ENCODE measurements at regions not wholly inside any gene's neighbourhood (a gene's known extent, or its start where the extent isn't known, plus 50 kb on each side); places are given as distances from the start of the nearest gene placed in this dataset.

DNA sequence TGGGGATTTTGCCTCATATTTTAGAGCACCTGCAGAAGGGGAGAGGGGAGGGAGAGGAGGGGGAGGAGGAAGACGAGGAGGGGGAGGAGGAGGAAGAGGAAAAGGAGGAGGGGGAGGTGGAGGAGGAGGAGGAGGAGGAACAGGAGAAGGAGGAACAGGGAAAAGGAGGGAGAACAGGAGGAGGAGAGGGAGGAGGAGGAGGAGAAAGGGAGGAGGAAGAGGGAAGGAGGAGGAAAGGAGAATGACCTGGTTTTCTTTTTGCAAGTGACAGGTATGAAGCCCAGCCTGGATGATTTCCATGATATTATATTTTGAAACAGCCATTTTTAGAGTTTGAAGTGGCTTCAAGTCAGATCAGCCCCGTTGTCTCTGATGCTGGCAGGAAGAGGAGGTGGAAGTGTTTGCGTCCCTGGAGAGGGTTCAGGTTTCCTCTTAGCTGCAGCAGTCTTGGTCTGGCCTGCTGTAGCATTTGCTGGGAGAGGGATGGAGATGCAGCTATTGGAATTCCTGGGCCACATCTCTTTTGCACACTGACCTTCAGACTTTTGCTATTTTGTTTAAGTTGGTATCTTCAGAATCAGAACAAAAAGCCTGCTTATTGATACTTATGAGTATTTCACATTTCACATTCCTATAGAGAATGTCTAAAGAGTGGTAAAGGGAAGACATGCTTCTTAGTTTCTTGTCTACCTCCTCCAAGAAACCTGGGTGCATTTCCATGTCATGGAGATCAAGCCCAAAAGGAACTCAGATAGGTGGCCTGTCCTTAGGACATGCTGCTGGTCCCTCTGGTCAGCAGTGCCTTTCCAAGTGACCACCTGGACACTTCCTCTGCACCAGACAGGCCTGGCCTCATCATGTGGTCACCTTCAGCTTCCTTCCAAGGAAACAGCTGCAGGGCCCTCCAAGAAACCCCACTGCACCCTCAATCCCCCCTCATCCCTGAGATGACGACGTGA is 54.3 kb upstream of the IYD start:
- Mint-ChIP-seq H3K4me3 (peak overlapping the region in 1 of 8 donors; percentile 27), H3K36me3 (no peaks in the 10 kb centered on the region), H3K4me1 (peaks cover 0 to 31% (median 5%) of the 10 kb centered on the region in 4 donors), H3K27ac (no peak overlapping the region), H3K9me3 (peaks cover 0 to 2% (median 0%) of the 10 kb centered on the region in 8 donors), H3K27me3 (peaks cover 7% of the 10 kb centered on the region in 2 donors)
- H3K9me3 ChIP-seq (ENCODE audit: control insufficient read depth in 1 of 2, low read length in 2 of 2), result no peaks in the 10 kb centered on the region
- ChIA-PET POLR2A (ENCODE audit: partially characterized antibody) (no interaction called here), CTCF (ENCODE audit: partially characterized antibody) (no interaction called here)
- H3K36me3 ChIP-seq (ENCODE audit: insufficient read depth, low read length), result no peaks in the 10 kb centered on the region
- H3K4me1 ChIP-seq (ENCODE audit: insufficient read depth, low read length), result no peaks in the 10 kb centered on the region
- no peak for DNase-seq
- no peaks in the 10 kb centered on the region for H3K27me3 ChIP-seq (ENCODE audit: insufficient read depth, low read length)
- H3K27ac ChIP-seq (ENCODE audit: low read depth, low read length), result no peak overlapping the region
- no peak overlapping the region for H3K4me3 ChIP-seq (ENCODE audit: low read length in 2 of 2)
- intact Hi-C loops (cut with micrococcal nuclease), result no loop called here

DNA sequence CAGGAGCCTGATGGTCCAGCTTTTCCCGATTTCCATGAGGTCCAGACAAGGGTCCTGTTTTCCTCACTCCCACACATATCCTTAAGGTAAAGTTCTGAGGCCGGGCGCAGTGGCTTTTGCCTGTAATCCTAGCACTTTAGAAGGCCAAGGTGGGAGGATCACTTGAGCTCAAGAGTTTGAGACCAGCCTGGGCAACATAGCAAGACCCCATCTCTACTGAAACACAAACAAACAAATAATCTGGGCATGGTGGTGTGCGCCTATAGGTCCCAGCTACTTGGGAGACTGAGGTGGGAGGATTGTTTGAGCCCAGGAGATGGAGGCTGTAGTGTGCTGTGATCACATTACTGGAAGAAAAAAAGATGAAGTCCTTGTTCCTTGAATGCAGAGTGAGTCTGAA is 53.2 kb upstream of the IYD start:
- DNase-seq, result no peak
- Mint-ChIP-seq H3K36me3 (no peaks in the 10 kb centered on the region), H3K9me3 (peaks cover 0 to 2% (median 0%) of the 10 kb centered on the region in 8 donors), H3K4me1 (peaks cover 0 to 24% (median 2%) of the 10 kb centered on the region in 4 donors), H3K27me3 (peaks cover 7% of the 10 kb centered on the region in 2 donors), H3K27ac (no peak overlapping the region), H3K4me3 (no peak overlapping the region)
- H3K4me3 ChIP-seq (ENCODE audit: low read length in 2 of 2), result no peak overlapping the region
- ChIA-PET POLR2A (ENCODE audit: partially characterized antibody) (no interaction called here), CTCF (ENCODE audit: partially characterized antibody) (no interaction called here)
- H3K36me3 ChIP-seq (ENCODE audit: insufficient read depth, low read length), result no peaks in the 10 kb centered on the region
- no peaks in the 10 kb centered on the region for H3K9me3 ChIP-seq (ENCODE audit: control insufficient read depth in 1 of 2, low read length in 2 of 2)
- intact Hi-C loops (cut with micrococcal nuclease), result no loop called here
- H3K4me1 ChIP-seq (ENCODE audit: insufficient read depth, low read length), result no peaks in the 10 kb centered on the region
- no peak overlapping the region for H3K27ac ChIP-seq (ENCODE audit: low read depth, low read length)
- H3K27me3 ChIP-seq (ENCODE audit: insufficient read depth, low read length), result no peaks in the 10 kb centered on the region

DNA sequence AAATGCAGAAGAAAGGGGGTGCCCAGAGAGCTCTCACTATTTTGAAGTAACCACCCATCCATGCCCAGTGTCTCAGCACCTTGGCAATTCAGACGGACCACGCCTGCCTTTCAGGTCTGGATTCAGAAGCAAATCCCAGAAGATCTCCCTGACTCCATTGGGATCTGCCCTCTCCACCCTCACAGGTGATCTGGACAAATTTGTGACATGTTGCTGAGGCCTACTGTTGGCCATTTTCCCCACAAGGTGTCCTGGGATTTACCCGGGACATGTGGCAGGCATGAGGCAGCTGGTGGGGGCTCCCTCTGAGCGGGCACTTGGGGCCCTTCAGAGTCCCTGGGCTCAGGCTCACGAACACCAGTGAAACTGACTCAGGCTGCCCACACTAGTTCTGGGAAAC is 51.9 kb upstream of the IYD start:
- H3K27ac Mint-ChIP-seq, result no peak overlapping the region

More for the DNA sequence above, 51.9 kb upstream of the IYD start:
- POLR2A ChIA-PET (ENCODE audit: partially characterized antibody), result no interaction called here
- no peaks in the 10 kb centered on the region for H3K36me3 ChIP-seq (ENCODE audit: insufficient read depth, low read length)
- H3K9me3 ChIP-seq (ENCODE audit: control insufficient read depth in 1 of 2, low read length in 2 of 2), result no peaks in the 10 kb centered on the region
- Mint-ChIP-seq H3K9me3 (peaks cover 0 to 2% (median 0%) of the 10 kb centered on the region in 8 donors), H3K4me3 (no peak overlapping the region), H3K4me1 (peaks cover 0 to 11% (median 0%) of the 10 kb centered on the region in 4 donors), H3K36me3 (no peaks in the 10 kb centered on the region), H3K27me3 (peaks cover 6 to 7% of the 10 kb centered on the region in 2 donors)
- no peak overlapping the region for H3K27ac ChIP-seq (ENCODE audit: low read depth, low read length)
- no peaks in the 10 kb centered on the region for H3K27me3 ChIP-seq (ENCODE audit: insufficient read depth, low read length)
- intact Hi-C loops (cut with micrococcal nuclease), result no loop called here
- H3K4me1 ChIP-seq (ENCODE audit: insufficient read depth, low read length), result no peaks in the 10 kb centered on the region
- CTCF ChIA-PET (ENCODE audit: partially characterized antibody), result no interaction called here
- H3K4me3 ChIP-seq (ENCODE audit: low read length in 2 of 2), result no peak overlapping the region
- DNase-seq, result no peak
